GM12875 (cell line): ENCODE measurements at regions not wholly inside any gene's neighbourhood (a gene's known extent, or its start where the extent isn't known, plus 50 kb on each side); places are given as distances from the start of the nearest gene placed in this dataset.

Experiments
- H3K4me3 ChIP-seq: one replicate; pipeline ENCODE4 v1.5.1; 2011; ENCODE audit warnings: low read depth, low read length, control low read depth
- CTCF ChIP-seq: IDR thresholded peaks from 2 replicates; pipeline ENCODE4 v1.5.1; 2011; ENCODE audit warnings: low read depth, mild to moderate bottlenecking, control low read depth, inconsistent platforms, low read length, moderate library complexity, borderline replicate concordance; ENCODE audit not compliant: insufficient read depth

- no peak for TF ChIP-seq CTCF
- no peak overlapping the region for H3K4me3 ChIP-seq
Observed at GRCh38 chr2:120681696-120682288, 53.9 kb upstream of the GLI2 start.

GRCh38 chr2:120682654-120683053 lies 53.0 kb upstream of the GLI2 start:
- H3K4me3 ChIP-seq, result no peak overlapping the region
- no peak for TF ChIP-seq CTCF

- no peak for TF ChIP-seq CTCF
- no peak overlapping the region for H3K4me3 ChIP-seq
Observed at GRCh38 chr2:120683081-120683480, 52.6 kb upstream of the GLI2 start.

- TF ChIP-seq CTCF, result no peak
- H3K4me3 ChIP-seq, result no peak overlapping the region
Observed at GRCh38 chr2:120683701-120684100, 52.0 kb upstream of the GLI2 start.

- no peak for TF ChIP-seq CTCF
- H3K4me3 ChIP-seq, result no peak overlapping the region
Observed at GRCh38 chr2:120684289-120685065, 51.2 kb upstream of the GLI2 start.

GRCh38 chr2:120685066-120685973 lies 50.3 kb upstream of the GLI2 start:
- TF ChIP-seq CTCF, result no peak
- no peak overlapping the region for H3K4me3 ChIP-seq
